SIG-M5 treated with dmso at 0.1 percent for 504 hours (cell line): ENCODE measurements at regions not wholly inside any gene's neighbourhood (a gene's known extent, or its start where the extent isn't known, plus 50 kb on each side); places are given as distances from the start of the nearest gene placed in this dataset.
A peak's percentile ranks its signal among the peaks of the same experiment; 100 is the strongest.
"Not testable (repeated sequence)": the region's sequence is repeated elsewhere in the genome, so short reads cannot be mapped to it uniquely, and the experiment has no call there.

Experiments used
- DNase-seq: peaks from one replicate; lab custom pipeline; 2025; ENCODE audit not compliant: unreplicated experiment; lab: John Stamatoyannopoulos, UW

- no peak for DNase-seq
Observed at GRCh38 chr1:199574950-199575349, 452.6 kb upstream of the NR5A2 start.

- DNase-seq: no peak
Observed at GRCh38 chr1:199580300-199580699, 447.2 kb upstream of the NR5A2 start.

GRCh38 chr1:199585392-199585791 lies 442.1 kb upstream of the NR5A2 start:
- DNase-seq: peak; percentile 34

- no peak for DNase-seq
Observed at GRCh38 chr1:199590708-199591107, 436.8 kb upstream of the NR5A2 start.

- no peak for DNase-seq
Observed at GRCh38 chr1:199591468-199591867, 436.0 kb upstream of the NR5A2 start.

- DNase-seq: no peak
Observed at GRCh38 chr1:199593475-199593874, 434.0 kb upstream of the NR5A2 start.

- DNase-seq: not testable (repeated sequence)
Observed at GRCh38 chr1:199596448-199596847, 431.1 kb upstream of the NR5A2 start.

- no peak for DNase-seq
Observed at GRCh38 chr1:199597152-199597551, 430.4 kb upstream of the NR5A2 start.

GRCh38 chr1:199608414-199608813 lies 419.1 kb upstream of the NR5A2 start:
- DNase-seq: no peak

- DNase-seq: peak; percentile 96
Observed at GRCh38 chr1:199612976-199613774, 414.3 kb upstream of the NR5A2 start.

GRCh38 chr1:199616947-199617346 lies 410.6 kb upstream of the NR5A2 start:
- DNase-seq: no peak

- no peak for DNase-seq
Observed at GRCh38 chr1:199619223-199619622, 408.3 kb upstream of the NR5A2 start.

GRCh38 chr1:199626228-199626627 lies 401.3 kb upstream of the NR5A2 start:
- not testable (repeated sequence) for DNase-seq

- no peak for DNase-seq
Observed at GRCh38 chr1:199629624-199630023, 397.9 kb upstream of the NR5A2 start.

- DNase-seq: no peak
Observed at GRCh38 chr1:199639453-199639852, 388.1 kb upstream of the NR5A2 start.

- DNase-seq: no peak
Observed at GRCh38 chr1:199641531-199641930, 386.0 kb upstream of the NR5A2 start.

- DNase-seq: no peak
Observed at GRCh38 chr1:199644912-199645311, 382.6 kb upstream of the NR5A2 start.

GRCh38 chr1:199646761-199647160 lies 380.7 kb upstream of the NR5A2 start:
- no peak for DNase-seq

- DNase-seq: no peak
Observed at GRCh38 chr1:199657449-199657848, 370.1 kb upstream of the NR5A2 start.

GRCh38 chr1:199660071-199660470 lies 367.4 kb upstream of the NR5A2 start:
- DNase-seq: no peak

GRCh38 chr1:199665371-199665770 lies 362.1 kb upstream of the NR5A2 start:
- no peak for DNase-seq

GRCh38 chr1:199667089-199667488 lies 360.4 kb upstream of the NR5A2 start:
- DNase-seq: no peak

GRCh38 chr1:199669916-199670315 lies 357.6 kb upstream of the NR5A2 start:
- no peak for DNase-seq
